Ovary (tissue), 7 donors: ENCODE measurements at regions not wholly inside any gene's neighbourhood (a gene's known extent, or its start where the extent isn't known, plus 50 kb on each side); places are given as distances from the start of the nearest gene placed in this dataset.

ENCODE experiments used
- DNase-seq, 5 donors: peaks; one replicate each; pipeline ENCODE4 v3.0.0-alpha.2; 2019 to 2020
- H3K27ac ChIP-seq, 2 donors: fragments of 200-600 bp; one replicate each; pipeline versions ENCODE4 v1.5.1 to v1.8.0; 2019 to 2022
- H3K27me3 ChIP-seq: fragments of 200-600 bp; one replicate; pipeline ENCODE4 v1.8.0; 2022
- H3K36me3 ChIP-seq: fragments of 200-600 bp; sonication (generic); one replicate; pipeline ENCODE4 v1.5.1; 2019
- H3K4me1 ChIP-seq: one replicate; pipeline ENCODE4 v1.8.1; 2013; ENCODE audit warnings: mild to moderate bottlenecking, moderate library complexity; ENCODE audit not compliant: insufficient read depth
- H3K4me3 ChIP-seq: fragments of 200-600 bp; sonication (generic); one replicate; pipeline ENCODE4 v1.5.1; 2017
- H3K9me3 ChIP-seq, 2 donors: fragments of 200-600 bp in 1 of 2; sonication (generic) in 1 of 2; one replicate each; pipeline versions ENCODE4 v1.5.1 to v1.8.1; 2013 to 2019; ENCODE audit warnings: mild to moderate bottlenecking in 1 of 2, moderate library complexity in 1 of 2
- EP300 ChIP-seq: sonication (generic); formaldehyde crosslinking; IDR thresholded peaks from one replicate; pipeline ENCODE4 v1.6.1; 2017; ENCODE audit warnings: antibody characterized with exemption
- POLR2A ChIP-seq: fragments of 450-650 bp; IDR thresholded peaks from one replicate; pipeline ENCODE4 v1.6.1; 2017; ENCODE audit warnings: antibody characterized with exemption, mild to moderate bottlenecking, moderate library complexity
- WGBS, 3 donors: extraction: QIAGEN DNeasy Blood & Tissue Kit in 1 of 3; methylation state at CpG; one replicate each; pipeline versions ENCODE4 v1.1.5 to v1.1.7; 2013 to 2017; 5-methylcytosine and 5-hydroxymethylcytosine counted together
- intact Hi-C, 4 donors: fragments of 100-400 bp; cut with DNase I; formaldehyde crosslinking; loops; one replicate each; pipeline versions ENCODE4 v1.11.0 to v1.15.1; 2022 to 2023
- TF ChIP-seq, protein P1 (sequence below), 3 donors: fragments of 450-650 bp in 2 of 3; fragments of 200-600 bp in 1 of 3; IDR thresholded peaks; one replicate each; pipeline versions ENCODE4 v1.5.1 to v1.8.0; 2016 to 2022; ENCODE audit warnings: antibody characterized with exemption in 3 of 3, mild to moderate bottlenecking in 1 of 3
- donor health status: DM: no; HTN: no; CAD: no; lungs with moderate emphysema.
- donor health status: DM: no; HTN: no; CAD: no.
- donor health status: Bipolar disorder and iron deficiency.
- donor health status: DM: no; HTN: no; CAD: no.
- donor health status: DM: yes; HTN: yes; CAD: no.

GRCh38 chr6:84489598-84489997 is 262.2 kb upstream of the CEP162 start:
- TF ChIP-seq POLR2A (no peak), EP300 (no peak)
- TF ChIP-seq, protein P1, sequence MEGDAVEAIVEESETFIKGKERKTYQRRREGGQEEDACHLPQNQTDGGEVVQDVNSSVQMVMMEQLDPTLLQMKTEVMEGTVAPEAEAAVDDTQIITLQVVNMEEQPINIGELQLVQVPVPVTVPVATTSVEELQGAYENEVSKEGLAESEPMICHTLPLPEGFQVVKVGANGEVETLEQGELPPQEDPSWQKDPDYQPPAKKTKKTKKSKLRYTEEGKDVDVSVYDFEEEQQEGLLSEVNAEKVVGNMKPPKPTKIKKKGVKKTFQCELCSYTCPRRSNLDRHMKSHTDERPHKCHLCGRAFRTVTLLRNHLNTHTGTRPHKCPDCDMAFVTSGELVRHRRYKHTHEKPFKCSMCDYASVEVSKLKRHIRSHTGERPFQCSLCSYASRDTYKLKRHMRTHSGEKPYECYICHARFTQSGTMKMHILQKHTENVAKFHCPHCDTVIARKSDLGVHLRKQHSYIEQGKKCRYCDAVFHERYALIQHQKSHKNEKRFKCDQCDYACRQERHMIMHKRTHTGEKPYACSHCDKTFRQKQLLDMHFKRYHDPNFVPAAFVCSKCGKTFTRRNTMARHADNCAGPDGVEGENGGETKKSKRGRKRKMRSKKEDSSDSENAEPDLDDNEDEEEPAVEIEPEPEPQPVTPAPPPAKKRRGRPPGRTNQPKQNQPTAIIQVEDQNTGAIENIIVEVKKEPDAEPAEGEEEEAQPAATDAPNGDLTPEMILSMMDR (IDR thresholded peaks at IDR 0.05): no peak
- 78 to 92% (median 81%) methylated on average over 1 of the region's 1 CpG for WGBS, 3 donors
- no peaks in the 10 kb centered on the region for H3K9me3 ChIP-seq
- no peak overlapping the region for H3K27ac ChIP-seq
- intact Hi-C loops: no loop called here
- DNase-seq: no peak
- no peaks in the 10 kb centered on the region for H3K27me3 ChIP-seq
- no peaks in the 10 kb centered on the region for H3K4me1 ChIP-seq
- no peak overlapping the region for H3K4me3 ChIP-seq
- no peaks in the 10 kb centered on the region for H3K36me3 ChIP-seq

DNA sequence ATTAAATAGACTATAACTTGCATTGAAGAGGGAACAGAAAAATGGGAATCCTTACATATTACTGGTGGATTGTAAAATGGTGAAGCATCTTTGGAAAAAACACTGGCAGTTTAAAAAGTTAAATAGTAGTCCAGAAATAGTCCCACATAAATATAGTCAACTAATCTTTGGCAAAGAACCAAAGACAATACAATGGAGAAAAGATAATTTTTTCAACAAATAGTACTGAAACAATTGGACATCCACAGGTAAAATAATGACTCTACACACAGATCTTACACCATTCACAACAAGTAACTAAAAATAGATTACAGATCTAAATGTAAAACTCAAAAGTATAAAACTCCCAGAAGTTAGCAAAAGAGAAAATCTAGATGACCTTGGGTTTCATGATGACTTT is 259.1 kb upstream of the CEP162 start:
- TF ChIP-seq POLR2A: no peak
- no peak for DNase-seq
- Histone ChIP-seq H3K9me3 (no peaks in the 10 kb centered on the region), H3K36me3 (no peaks in the 10 kb centered on the region), H3K4me3 (no peak overlapping the region), H3K27me3 (no peaks in the 10 kb centered on the region), H3K27ac (no peak overlapping the region), H3K4me1 (no peaks in the 10 kb centered on the region)
- intact Hi-C loops: no loop called here

DNA sequence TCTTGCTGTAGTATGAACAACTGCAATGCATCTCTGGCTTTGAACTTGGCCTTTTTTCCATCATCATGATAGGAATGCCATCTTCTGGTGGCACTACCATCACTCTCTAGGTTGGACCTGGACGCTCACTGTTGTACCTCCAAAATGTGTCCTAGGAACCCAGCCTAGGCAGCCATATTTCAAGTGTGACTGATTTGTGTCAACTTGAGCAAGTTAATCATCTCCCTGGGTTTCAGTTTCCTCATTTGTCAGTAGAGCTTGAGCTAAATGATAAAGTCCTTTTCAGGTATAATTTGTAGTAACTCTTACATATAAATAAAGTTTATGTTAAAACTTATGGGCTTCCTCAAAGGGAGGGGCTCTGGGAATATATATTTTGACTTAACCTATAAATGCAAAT is 241.7 kb upstream of the CEP162 start:
- WGBS, 3 donors: 82 to 93% (median 90%) methylated on average over 1 of the region's 1 CpG
- Histone ChIP-seq H3K4me1 (no peaks in the 10 kb centered on the region), H3K4me3 (no peak overlapping the region), H3K9me3 (no peaks in the 10 kb centered on the region), H3K27me3 (no peaks in the 10 kb centered on the region), H3K27ac (no peak overlapping the region), H3K36me3 (no peaks in the 10 kb centered on the region)
- no peak for DNase-seq
- TF ChIP-seq, protein P1 (IDR thresholded peaks at IDR 0.05): no peak
- TF ChIP-seq EP300 (no peak), POLR2A (no peak)
- intact Hi-C loops: no loop called here

DNA sequence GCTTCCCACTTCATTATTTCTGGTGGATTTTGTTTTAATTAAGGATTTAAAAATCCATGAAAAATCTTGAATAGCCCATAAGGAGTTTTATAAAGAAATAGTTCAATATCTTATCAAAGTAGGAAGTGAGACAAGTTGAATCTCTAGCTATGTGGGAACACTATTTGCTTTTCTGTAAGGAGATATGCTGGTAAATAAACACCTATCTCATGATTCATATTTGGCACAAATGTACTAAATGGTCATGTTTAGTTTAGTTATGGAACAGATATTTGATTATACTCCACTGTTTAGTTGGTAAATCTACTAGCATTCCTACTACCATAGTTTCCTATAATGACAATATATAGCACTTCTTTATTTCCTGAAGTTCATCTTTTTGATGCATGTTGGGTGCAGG is 239.9 kb upstream of the CEP162 start:
- Histone ChIP-seq H3K27me3 (no peaks in the 10 kb centered on the region), H3K27ac (no peak overlapping the region), H3K4me1 (no peaks in the 10 kb centered on the region), H3K9me3 (no peaks in the 10 kb centered on the region), H3K36me3 (no peaks in the 10 kb centered on the region), H3K4me3 (no peak overlapping the region)
- TF ChIP-seq, protein P1 (IDR thresholded peaks at IDR 0.05): no peak
- TF ChIP-seq POLR2A (no peak), EP300 (no peak)
- intact Hi-C loops: no loop called here
- DNase-seq: no peak

- DNase-seq: no peak
- no peak overlapping the region for H3K27ac ChIP-seq
- H3K36me3 ChIP-seq: no peaks in the 10 kb centered on the region
- WGBS, 3 donors: 46 to 56% (median 53%) methylated on average over 4 of the region's 4 CpGs
- no peaks in the 10 kb centered on the region for H3K27me3 ChIP-seq
- H3K4me1 ChIP-seq: no peaks in the 10 kb centered on the region
- TF ChIP-seq, protein P1 (IDR thresholded peaks at IDR 0.05): no peak
- no peak for TF ChIP-seq POLR2A
- no peak for TF ChIP-seq EP300
- H3K9me3 ChIP-seq: no peaks in the 10 kb centered on the region
- no peak overlapping the region for H3K4me3 ChIP-seq
- intact Hi-C loops: no loop called here
These were observed 239.1 kb upstream of the CEP162 start for GRCh38 chr6:84466511-84466910.
